Testis (tissue), 2 donors: ENCODE measurements at regions not wholly inside any gene's neighbourhood (a gene's known extent, or its start where the extent isn't known, plus 50 kb on each side); places are given as distances from the start of the nearest gene placed in this dataset.

Source experiments
- DNase-seq: peaks from one replicate; pipeline ENCODE4 v3.0.0-alpha.2; 2019
- H3K27ac ChIP-seq, 2 donors: fragments of 200-600 bp; sonication (generic); one replicate each; pipeline ENCODE4 v1.5.1; 2019
- H3K27me3 ChIP-seq: fragments of 200-600 bp; sonication (generic); one replicate; pipeline ENCODE4 v1.5.1; 2019
- H3K36me3 ChIP-seq: fragments of 200-600 bp; sonication (generic); one replicate; pipeline ENCODE4 v1.5.1; 2017; ENCODE audit warnings: low read depth; ENCODE audit errors: missing control alignments
- H3K4me1 ChIP-seq: fragments of 200-600 bp; sonication (generic); one replicate; pipeline ENCODE4 v1.5.1; 2019
- H3K4me3 ChIP-seq, 2 donors: fragments of 200-600 bp; sonication (generic); one replicate each; pipeline ENCODE4 v1.5.1; 2017 to 2019
- H3K9me3 ChIP-seq: fragments of 200-600 bp; sonication (generic); one replicate; pipeline ENCODE4 v1.5.1; 2017
- CTCF ChIP-seq, 3 experiments: fragments of 450-650 bp in 2 of 3; fragments of 200-600 bp in 1 of 3; sonication (generic) in 1 of 3; IDR thresholded peaks; one replicate each; pipeline ENCODE4 v1.5.1; 2016 to 2019; ENCODE audit warnings: antibody characterized with exemption in 3 of 3, mild to moderate bottlenecking in 2 of 3, moderate library complexity in 1 of 3
- POLR2A ChIP-seq: fragments of 450-650 bp; IDR thresholded peaks from one replicate; pipeline ENCODE4 v1.6.1; 2017; ENCODE audit warnings: antibody characterized with exemption, mild to moderate bottlenecking, moderate library complexity
- WGBS, 2 donors: methylation state at CpG; one replicate each; pipeline ENCODE4 v1.1.5; 2018; 5-methylcytosine and 5-hydroxymethylcytosine counted together
- intact Hi-C: fragments of 100-400 bp; cut with DNase I; formaldehyde crosslinking; loops from one replicate; pipeline ENCODE4 v1.15.1; 2023; ENCODE audit warnings: low total_unique reads

- intact Hi-C loops, result no loop called here
- no peak overlapping the region for H3K4me3 ChIP-seq
- no peak overlapping the region for H3K27ac ChIP-seq
- H3K4me1 ChIP-seq, result no peaks in the 10 kb centered on the region
- no peaks in the 10 kb centered on the region for H3K9me3 ChIP-seq
- 41 to 53% methylated on average over 2 of the region's 2 CpGs for WGBS, 2 donors
- H3K27me3 ChIP-seq, result no peaks in the 10 kb centered on the region
- TF ChIP-seq POLR2A, result no peak
- TF ChIP-seq CTCF (IDR thresholded peaks at IDR 0.05), result no peak
- no peak for DNase-seq
- H3K36me3 ChIP-seq, result no peaks in the 10 kb centered on the region
Observed at GRCh38 chr18:22624176-22624575, 206.5 kb upstream of the CTAGE1 start.

GRCh38 chr18:22625406-22625805 lies 207.7 kb upstream of the CTAGE1 start:
- WGBS, 2 donors, result 74 to 89% methylated on average over 2 of the region's 2 CpGs
- Histone ChIP-seq H3K4me3 (no peak overlapping the region), H3K36me3 (no peaks in the 10 kb centered on the region), H3K27ac (no peak overlapping the region), H3K27me3 (no peaks in the 10 kb centered on the region), H3K4me1 (no peaks in the 10 kb centered on the region), H3K9me3 (no peaks in the 10 kb centered on the region)
- TF ChIP-seq POLR2A, result no peak
- TF ChIP-seq CTCF (IDR thresholded peaks at IDR 0.05), result no peak
- DNase-seq, result no peak
- intact Hi-C loops, result no loop called here

DNA sequence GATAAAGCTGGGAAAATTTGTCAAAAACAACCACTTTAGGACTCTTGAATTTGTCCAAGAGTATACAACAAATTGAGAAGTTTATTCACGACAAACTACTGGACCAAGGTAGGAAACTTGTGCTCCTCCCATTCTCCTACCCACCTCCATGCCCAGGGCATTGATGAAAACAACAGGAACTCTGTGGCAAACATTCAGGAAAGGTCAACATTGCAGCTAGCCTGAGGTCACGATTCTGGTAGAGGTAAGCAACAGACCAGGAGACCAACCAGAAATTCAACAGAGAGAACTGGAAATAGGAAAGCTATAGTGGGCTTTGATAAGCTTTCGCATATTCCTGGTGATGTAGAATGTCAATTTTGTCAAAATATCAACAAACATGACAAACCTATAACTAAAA lies 209.1 kb upstream of the CTAGE1 start:
- no peaks in the 10 kb centered on the region for H3K4me1 ChIP-seq
- H3K27ac ChIP-seq, result no peak overlapping the region
- H3K27me3 ChIP-seq, result no peaks in the 10 kb centered on the region
- DNase-seq, result no peak
- H3K36me3 ChIP-seq, result no peaks in the 10 kb centered on the region
- 85 to 90% methylated on average over 3 of the region's 3 CpGs for WGBS, 2 donors
- no peaks in the 10 kb centered on the region for H3K9me3 ChIP-seq
- no peak overlapping the region for H3K4me3 ChIP-seq
- TF ChIP-seq CTCF (IDR thresholded peaks at IDR 0.05), result no peak
- no peak for TF ChIP-seq POLR2A
- intact Hi-C loops, result no loop called here

GRCh38 chr18:22627506-22627905 lies 209.8 kb upstream of the CTAGE1 start:
- intact Hi-C loops, result no loop called here
- H3K4me3 ChIP-seq, result no peak overlapping the region
- H3K36me3 ChIP-seq, result no peaks in the 10 kb centered on the region
- no peaks in the 10 kb centered on the region for H3K27me3 ChIP-seq
- WGBS, 2 donors, result 74 to 90% methylated on average over 1 of the region's 1 CpG
- H3K4me1 ChIP-seq, result no peaks in the 10 kb centered on the region
- DNase-seq, result no peak
- TF ChIP-seq POLR2A, result no peak
- no peak overlapping the region for H3K27ac ChIP-seq
- H3K9me3 ChIP-seq, result no peaks in the 10 kb centered on the region

- Histone ChIP-seq H3K4me1 (no peaks in the 10 kb centered on the region), H3K36me3 (no peaks in the 10 kb centered on the region), H3K9me3 (no peaks in the 10 kb centered on the region), H3K27ac (no peak overlapping the region), H3K27me3 (no peaks in the 10 kb centered on the region), H3K4me3 (no peak overlapping the region)
- WGBS, 2 donors, result 50 to 55% methylated on average over 14 of the region's 14 CpGs
- TF ChIP-seq POLR2A (no peak), CTCF (IDR thresholded peaks at IDR 0.05) (no peak)
- DNase-seq, result no peak
- intact Hi-C loops, result no loop called here
Observed at GRCh38 chr18:22628795-22629510, 211.2 kb upstream of the CTAGE1 start.
